HG03045 (cell line): ENCODE measurements at regions not wholly inside any gene's neighbourhood (a gene's known extent, or its start where the extent isn't known, plus 50 kb on each side); places are given as distances from the start of the nearest gene placed in this dataset.

Experiments
- ATAC-seq: cut with Tn5 transposase; IDR thresholded peaks from one replicate; pipeline ENCODE4 v1.9.1; 2021; ENCODE audit warnings: mild to moderate bottlenecking, moderate library complexity; ENCODE audit not compliant: unreplicated experiment

- ATAC-seq: no peak
These were observed 66.3 kb upstream of the FAM9C start for GRCh38 chrX:13110433-13111324.

GRCh38 chrX:13109817-13110216 lies 65.4 kb upstream of the FAM9C start:
- ATAC-seq: no peak

- no peak for ATAC-seq
These were observed 59.5 kb upstream of the FAM9C start for GRCh38 chrX:13103914-13104274.

- no peak for ATAC-seq
These were observed 58.9 kb upstream of the FAM9C start for GRCh38 chrX:13103188-13103913.

GRCh38 chrX:13102636-13103035 lies 58.2 kb upstream of the FAM9C start:
- no peak for ATAC-seq

- ATAC-seq: no peak
These were observed 57.2 kb upstream of the FAM9C start for GRCh38 chrX:13101441-13102139.

- no peak for ATAC-seq
These were observed 54.7 kb upstream of the FAM9C start for GRCh38 chrX:13099121-13099520.

GRCh38 chrX:13096728-13097127 lies 52.3 kb upstream of the FAM9C start:
- no peak for ATAC-seq

GRCh38 chrX:13094828-13095341 lies 50.5 kb upstream of the FAM9C start:
- ATAC-seq: no peak

- no peak for ATAC-seq
These were observed 50.0 kb upstream of the FAM9C start for GRCh38 chrX:13094374-13094773.
